ENCODE measurements at regions not wholly inside any gene's neighbourhood (a gene's known extent, or its start where the extent isn't known, plus 50 kb on each side); places are given as distances from the start of the nearest gene placed in this dataset.

GRCh38 chr2:64228918-64229317 lies 84.7 kb upstream of the PELI1 start:
- TF ChIP-seq CTCF (IDR thresholded peaks at IDR 0.05; ENCODE audit: low read depth, low read length): no peak
- H3K4me3 ChIP-seq (ENCODE audit: low read depth, low read length): no peak overlapping the region

- no peak for TF ChIP-seq CTCF (IDR thresholded peaks at IDR 0.05; ENCODE audit: low read depth, low read length)
- no peak overlapping the region for H3K4me3 ChIP-seq (ENCODE audit: low read depth, low read length)
These were observed 86.3 kb upstream of the PELI1 start for GRCh38 chr2:64230540-64230939.

GRCh38 chr2:64232266-64232665 lies 88.0 kb upstream of the PELI1 start:
- no peak overlapping the region for H3K4me3 ChIP-seq (ENCODE audit: low read depth, low read length)
- no peak for TF ChIP-seq CTCF (IDR thresholded peaks at IDR 0.05; ENCODE audit: low read depth, low read length)

GRCh38 chr2:64233376-64233922 lies 89.2 kb upstream of the PELI1 start:
- no peak overlapping the region for H3K4me3 ChIP-seq (ENCODE audit: low read depth, low read length)
- no peak for TF ChIP-seq CTCF (IDR thresholded peaks at IDR 0.05; ENCODE audit: low read depth, low read length)

GRCh38 chr2:64234150-64234549 lies 89.9 kb upstream of the PELI1 start:
- H3K4me3 ChIP-seq (ENCODE audit: low read depth, low read length): no peak overlapping the region
- TF ChIP-seq CTCF (IDR thresholded peaks at IDR 0.05; ENCODE audit: low read depth, low read length): no peak

- TF ChIP-seq CTCF (IDR thresholded peaks at IDR 0.05; ENCODE audit: low read depth, low read length): no peak
These were observed 90.6 kb upstream of the PELI1 start for GRCh38 chr2:64234785-64235184.

GRCh38 chr2:64237266-64237665 lies 93.0 kb upstream of the PELI1 start:
- TF ChIP-seq CTCF (IDR thresholded peaks at IDR 0.05; ENCODE audit: low read depth, low read length): no peak
- no peak overlapping the region for H3K4me3 ChIP-seq (ENCODE audit: low read depth, low read length)

More at GRCh38 chr2:64234785-64235184, 90.6 kb upstream of the PELI1 start:
- H3K4me3 ChIP-seq (ENCODE audit: low read depth, low read length): no peak overlapping the region
